VCaP (cell line): ENCODE measurements at regions not wholly inside any gene's neighbourhood (a gene's known extent, or its start where the extent isn't known, plus 50 kb on each side); places are given as distances from the start of the nearest gene placed in this dataset.

Source experiments
- H3K27ac ChIP-seq: fragments of 450-650 bp; 2 replicates; pipeline ENCODE4 v1.5.1; 2017
- TF ChIP-seq, protein P1 (sequence below): fragments of 450-650 bp; conservative IDR thresholded peaks from 2 replicates; pipeline ENCODE4 v1.5.1; 2017; ENCODE audit warnings: mild to moderate bottlenecking, moderate library complexity

DNA sequence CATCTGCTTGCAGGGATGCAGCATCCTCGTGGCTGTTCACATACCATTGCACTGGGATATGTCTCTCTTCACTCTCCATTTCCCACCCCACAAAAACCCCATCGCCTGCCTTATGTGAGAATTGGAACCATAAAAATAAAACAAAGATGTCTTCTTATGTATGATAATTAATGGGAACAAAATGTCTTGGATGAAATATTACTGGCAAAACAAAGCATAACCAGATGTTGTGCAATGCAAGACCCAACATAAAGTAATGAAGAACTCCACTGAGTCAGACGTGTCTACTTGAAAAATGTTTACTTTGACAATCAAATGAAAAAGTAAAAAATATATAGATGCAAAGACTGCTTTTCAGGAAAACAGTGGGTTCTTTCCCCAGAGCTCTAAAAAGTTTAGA, 611.3 kb upstream of the SYT4 start:
- TF ChIP-seq, protein P1, sequence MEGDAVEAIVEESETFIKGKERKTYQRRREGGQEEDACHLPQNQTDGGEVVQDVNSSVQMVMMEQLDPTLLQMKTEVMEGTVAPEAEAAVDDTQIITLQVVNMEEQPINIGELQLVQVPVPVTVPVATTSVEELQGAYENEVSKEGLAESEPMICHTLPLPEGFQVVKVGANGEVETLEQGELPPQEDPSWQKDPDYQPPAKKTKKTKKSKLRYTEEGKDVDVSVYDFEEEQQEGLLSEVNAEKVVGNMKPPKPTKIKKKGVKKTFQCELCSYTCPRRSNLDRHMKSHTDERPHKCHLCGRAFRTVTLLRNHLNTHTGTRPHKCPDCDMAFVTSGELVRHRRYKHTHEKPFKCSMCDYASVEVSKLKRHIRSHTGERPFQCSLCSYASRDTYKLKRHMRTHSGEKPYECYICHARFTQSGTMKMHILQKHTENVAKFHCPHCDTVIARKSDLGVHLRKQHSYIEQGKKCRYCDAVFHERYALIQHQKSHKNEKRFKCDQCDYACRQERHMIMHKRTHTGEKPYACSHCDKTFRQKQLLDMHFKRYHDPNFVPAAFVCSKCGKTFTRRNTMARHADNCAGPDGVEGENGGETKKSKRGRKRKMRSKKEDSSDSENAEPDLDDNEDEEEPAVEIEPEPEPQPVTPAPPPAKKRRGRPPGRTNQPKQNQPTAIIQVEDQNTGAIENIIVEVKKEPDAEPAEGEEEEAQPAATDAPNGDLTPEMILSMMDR, result no peak
- H3K27ac ChIP-seq, result no peak overlapping the region

DNA sequence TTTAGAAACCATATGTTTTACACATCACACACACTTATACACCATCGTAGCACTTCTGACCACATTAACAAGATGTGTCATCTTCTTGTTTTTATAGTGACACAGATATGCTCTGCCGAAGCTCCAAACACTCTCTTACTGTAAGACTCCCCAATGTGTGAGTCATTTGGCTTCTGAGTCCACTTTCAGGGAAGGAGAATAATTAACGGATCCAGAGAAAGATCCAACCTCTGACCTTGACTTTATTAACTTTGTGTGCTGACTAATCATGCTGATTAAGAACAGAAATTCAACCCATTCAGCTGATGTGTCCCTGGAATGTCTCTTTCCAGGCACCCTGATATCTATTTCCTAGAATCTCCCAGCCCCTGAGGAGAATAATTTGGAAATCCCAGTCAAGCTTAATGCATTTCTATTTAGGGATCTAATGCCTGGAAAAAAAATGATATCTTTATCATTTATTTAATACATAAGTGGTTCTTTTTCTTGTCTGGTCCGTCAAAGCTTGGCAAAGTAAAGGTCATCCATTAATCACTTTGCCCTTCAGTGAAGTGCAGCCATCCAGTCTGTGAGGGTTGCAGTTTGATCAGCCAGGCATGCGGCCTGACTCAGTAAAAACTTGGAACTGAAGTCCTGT, 615.8 kb upstream of the SYT4 start:
- TF ChIP-seq, protein P1, result no peak
- H3K27ac ChIP-seq, result no peak overlapping the region

- TF ChIP-seq, protein P1, result no peak
- H3K27ac ChIP-seq, result peak overlapping the region; percentile 11; the same call in 1 of the 2 replicates
Measured at GRCh38 chr18:43904209-43904837, 627.0 kb upstream of the SYT4 start.

GRCh38 chr18:43914018-43914417, 636.7 kb upstream of the SYT4 start:
- no peak overlapping the region for H3K27ac ChIP-seq
- TF ChIP-seq, protein P1, result no peak

DNA sequence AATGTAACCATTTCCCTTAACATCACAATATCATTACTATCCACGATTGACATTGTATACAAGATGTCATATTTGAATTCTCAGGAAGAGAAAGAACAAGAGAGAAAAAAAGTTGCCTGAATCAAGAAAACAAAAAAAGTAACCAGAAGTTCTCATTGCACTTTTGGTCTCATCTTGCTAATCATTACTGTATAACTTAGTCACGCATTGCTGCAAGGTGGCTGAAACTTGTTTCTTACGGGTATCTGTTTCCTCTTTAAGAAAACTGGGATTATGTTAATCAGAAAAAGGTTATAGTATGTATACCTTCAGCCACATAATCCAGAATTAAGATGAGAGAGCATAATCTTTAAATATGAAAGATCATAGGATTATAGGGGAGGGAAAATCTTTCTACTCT, 639.7 kb upstream of the SYT4 start:
- TF ChIP-seq, protein P1, result no peak
- H3K27ac ChIP-seq, result no peak overlapping the region

GRCh38 chr18:43917520-43917919, 640.2 kb upstream of the SYT4 start:
- H3K27ac ChIP-seq, result no peak overlapping the region
- TF ChIP-seq, protein P1, result no peak

DNA sequence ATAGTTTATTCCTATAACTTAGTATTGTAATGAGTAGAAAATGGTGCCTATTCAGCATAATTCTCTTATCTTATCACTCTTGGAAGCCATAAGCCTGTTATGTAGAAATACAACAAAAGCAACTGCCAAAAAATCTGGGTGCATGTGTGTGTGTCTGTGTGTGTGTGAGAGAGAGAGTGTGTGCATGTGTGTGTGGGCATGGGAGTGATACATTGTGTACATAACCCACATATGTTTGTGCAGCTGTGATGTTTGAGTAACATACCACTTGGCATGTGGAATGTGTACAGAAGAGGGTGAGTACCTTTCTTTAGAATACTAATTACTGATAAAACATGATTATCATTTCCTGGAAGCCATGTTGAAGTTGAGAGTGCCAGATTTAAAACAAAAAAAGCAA, 642.3 kb upstream of the SYT4 start:
- TF ChIP-seq, protein P1, result no peak
- peak overlapping the region; percentile 36 for H3K27ac ChIP-seq
